ENCODE measurements at regions not wholly inside any gene's neighbourhood (a gene's known extent, or its start where the extent isn't known, plus 50 kb on each side); places are given as distances from the start of the nearest gene placed in this dataset.

DNA sequence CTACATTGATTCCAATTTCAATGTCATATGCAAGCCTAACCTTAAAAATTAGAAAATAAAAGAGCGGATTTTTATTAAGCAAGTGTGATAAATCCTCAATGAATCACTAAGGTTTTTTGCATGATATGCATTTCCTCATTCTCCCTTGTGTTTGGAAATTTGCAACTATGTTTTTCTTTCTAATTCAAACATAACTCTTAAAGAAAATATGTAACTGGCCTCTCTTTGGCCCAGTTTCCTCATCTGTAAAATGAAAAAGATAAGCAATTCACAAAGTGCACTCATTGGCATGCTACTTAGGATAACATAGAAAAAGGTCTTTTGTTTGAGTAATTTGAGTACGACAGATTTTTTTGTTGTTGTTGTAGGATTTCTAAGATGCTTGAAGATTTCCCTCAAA is 295.5 kb downstream of the CDH11 start:
- TF ChIP-seq, protein P1, sequence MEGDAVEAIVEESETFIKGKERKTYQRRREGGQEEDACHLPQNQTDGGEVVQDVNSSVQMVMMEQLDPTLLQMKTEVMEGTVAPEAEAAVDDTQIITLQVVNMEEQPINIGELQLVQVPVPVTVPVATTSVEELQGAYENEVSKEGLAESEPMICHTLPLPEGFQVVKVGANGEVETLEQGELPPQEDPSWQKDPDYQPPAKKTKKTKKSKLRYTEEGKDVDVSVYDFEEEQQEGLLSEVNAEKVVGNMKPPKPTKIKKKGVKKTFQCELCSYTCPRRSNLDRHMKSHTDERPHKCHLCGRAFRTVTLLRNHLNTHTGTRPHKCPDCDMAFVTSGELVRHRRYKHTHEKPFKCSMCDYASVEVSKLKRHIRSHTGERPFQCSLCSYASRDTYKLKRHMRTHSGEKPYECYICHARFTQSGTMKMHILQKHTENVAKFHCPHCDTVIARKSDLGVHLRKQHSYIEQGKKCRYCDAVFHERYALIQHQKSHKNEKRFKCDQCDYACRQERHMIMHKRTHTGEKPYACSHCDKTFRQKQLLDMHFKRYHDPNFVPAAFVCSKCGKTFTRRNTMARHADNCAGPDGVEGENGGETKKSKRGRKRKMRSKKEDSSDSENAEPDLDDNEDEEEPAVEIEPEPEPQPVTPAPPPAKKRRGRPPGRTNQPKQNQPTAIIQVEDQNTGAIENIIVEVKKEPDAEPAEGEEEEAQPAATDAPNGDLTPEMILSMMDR (IDR thresholded peaks at IDR 0.05) = no peak
- no peak for TF ChIP-seq POLR2A (IDR thresholded peaks at IDR 0.05)

All from stomach (tissue), 4 donors.